Smooth muscle cell (in vitro differentiated cells): ENCODE measurements at regions not wholly inside any gene's neighbourhood (a gene's known extent, or its start where the extent isn't known, plus 50 kb on each side); places are given as distances from the start of the nearest gene placed in this dataset.
A peak's percentile ranks its signal among the peaks of the same experiment; 100 is the strongest.

Experiments
- DNase-seq: peaks from one replicate; lab custom pipeline; 2025; ENCODE audit not compliant: unreplicated experiment; lab: John Stamatoyannopoulos, UW
- H2AFZ ChIP-seq: fragments of 200-600 bp; sonication (generic); 2 replicates; pipeline ENCODE4 v1.6.0; 2016; ENCODE audit warnings: antibody characterized with exemption, low read depth, mild to moderate bottlenecking
- H3F3A ChIP-seq: fragments of 200-600 bp; sonication (generic); 2 replicates; pipeline ENCODE4 v1.6.0; 2017; ENCODE audit warnings: antibody characterized with exemption, low read depth
- H3K27ac ChIP-seq: fragments of 200-600 bp; sonication (generic); 2 replicates; pipeline ENCODE4 v1.5.1; 2016; ENCODE audit warnings: low read depth, mild to moderate bottlenecking
- H3K27me3 ChIP-seq: fragments of 200-600 bp; sonication (generic); 2 replicates; pipeline ENCODE4 v1.6.1; 2016; ENCODE audit warnings: low read depth, mild to moderate bottlenecking
- H3K36me3 ChIP-seq: fragments of 200-600 bp; sonication (generic); 2 replicates; pipeline ENCODE4 v1.5.1; 2016; ENCODE audit warnings: low read depth
- H3K4me1 ChIP-seq: fragments of 200-600 bp; sonication (generic); 2 replicates; pipeline ENCODE4 v1.5.1; 2016; ENCODE audit warnings: low read depth
- H3K4me2 ChIP-seq: fragments of 200-600 bp; sonication (generic); 2 replicates; pipeline ENCODE4 v1.6.0; 2016; ENCODE audit warnings: mild to moderate bottlenecking
- H3K4me3 ChIP-seq: fragments of 200-600 bp; sonication (generic); 2 replicates; pipeline ENCODE4 v1.5.1; 2016; ENCODE audit warnings: mild to moderate bottlenecking
- H3K79me2 ChIP-seq: fragments of 200-600 bp; sonication (generic); 2 replicates; pipeline ENCODE4 v1.6.0; 2016; ENCODE audit warnings: low read depth, mild to moderate bottlenecking
- H3K9ac ChIP-seq: fragments of 200-600 bp; sonication (generic); 2 replicates; pipeline ENCODE4 v1.6.0; 2016; ENCODE audit warnings: low read depth
- H3K9me3 ChIP-seq: fragments of 200-600 bp; sonication (generic); replicated peaks from 2 replicates; pipeline ENCODE4 v1.5.1; 2016; ENCODE audit warnings: low read depth
- H4K20me1 ChIP-seq: fragments of 200-600 bp; sonication (generic); 2 replicates; pipeline ENCODE4 v1.6.0; 2016; ENCODE audit warnings: low read depth
- WGBS: methylation state at CpG from one replicate; pipeline ENCODE4 v1.1.7; 2016; ENCODE audit warnings: low lambda C conversion rate; 5-methylcytosine and 5-hydroxymethylcytosine counted together
- TF ChIP-seq, protein P1 (sequence below): fragments of 200-600 bp; sonication (generic); IDR thresholded peaks from 2 replicates; pipeline ENCODE4 v1.5.1; 2017; ENCODE audit warnings: borderline replicate concordance, mild to moderate bottlenecking, antibody characterized with exemption; ENCODE audit not compliant: insufficient read depth, poor library complexity, severe bottlenecking

DNA sequence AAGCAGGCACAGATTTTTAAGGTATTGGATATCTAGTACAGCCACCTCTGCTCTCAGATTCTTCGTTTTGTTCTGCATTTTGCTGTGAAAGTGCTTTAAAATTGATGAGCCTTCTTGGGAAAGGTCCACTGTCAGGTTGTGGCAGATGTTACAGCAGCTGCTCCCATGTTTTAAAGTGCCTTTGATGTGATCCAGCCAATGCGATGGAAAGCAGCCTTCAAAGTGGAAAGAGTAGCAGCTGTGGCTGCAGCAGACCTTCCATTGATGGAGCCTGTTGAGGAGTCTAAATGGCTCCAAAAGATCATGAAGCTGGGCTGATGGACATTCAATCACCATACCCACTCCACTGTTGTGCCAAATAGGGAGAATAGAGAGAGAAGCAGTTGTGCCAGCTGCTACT, 816.9 kb downstream of the PLA2G4A start:
- H3K4me3 ChIP-seq = no peak overlapping the region
- H2AFZ ChIP-seq = no peak overlapping the region

DNA sequence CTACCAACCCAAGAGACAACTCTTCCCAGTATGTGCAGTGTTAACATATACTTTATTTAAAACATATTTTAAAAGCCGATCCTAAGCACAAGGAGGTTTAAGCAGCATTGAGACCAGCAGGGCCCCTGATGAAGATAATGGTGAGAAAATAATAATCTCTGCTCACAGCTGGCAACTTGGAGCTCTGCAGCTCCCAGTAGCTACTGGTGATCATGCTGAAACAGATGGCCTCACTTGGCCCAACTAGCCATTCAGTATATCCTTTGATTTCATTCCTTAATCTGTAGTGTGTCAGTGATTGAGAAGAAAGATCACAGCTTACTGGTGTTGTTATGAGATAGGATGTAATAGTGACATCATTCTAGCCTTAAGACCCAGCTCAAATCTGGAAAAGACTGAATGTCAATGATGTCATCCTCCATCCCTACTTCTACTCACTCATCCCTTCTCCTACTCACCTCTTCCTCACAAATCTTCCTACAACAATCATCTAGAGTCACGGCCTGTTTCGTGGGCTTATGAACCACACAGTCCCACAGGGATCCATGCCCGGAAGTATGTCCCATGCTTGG, 817.9 kb downstream of the PLA2G4A start:
- Histone ChIP-seq H3K4me1 (no peaks in the 10 kb centered on the region), H3K4me3 (no peak overlapping the region), H3K79me2 (peaks cover 20% of the 10 kb centered on the region), H3F3A (no peaks in the 10 kb centered on the region), H3K9ac (no peak overlapping the region), H3K27me3 (no peaks in the 10 kb centered on the region), H3K9me3 (no peaks in the 10 kb centered on the region), H3K27ac (no peak overlapping the region), H3K36me3 (no peaks in the 10 kb centered on the region), H2AFZ (no peak overlapping the region), H4K20me1 (no peaks in the 10 kb centered on the region), H3K4me2 (no peak overlapping the region)
- no peak for DNase-seq
- TF ChIP-seq, protein P1, sequence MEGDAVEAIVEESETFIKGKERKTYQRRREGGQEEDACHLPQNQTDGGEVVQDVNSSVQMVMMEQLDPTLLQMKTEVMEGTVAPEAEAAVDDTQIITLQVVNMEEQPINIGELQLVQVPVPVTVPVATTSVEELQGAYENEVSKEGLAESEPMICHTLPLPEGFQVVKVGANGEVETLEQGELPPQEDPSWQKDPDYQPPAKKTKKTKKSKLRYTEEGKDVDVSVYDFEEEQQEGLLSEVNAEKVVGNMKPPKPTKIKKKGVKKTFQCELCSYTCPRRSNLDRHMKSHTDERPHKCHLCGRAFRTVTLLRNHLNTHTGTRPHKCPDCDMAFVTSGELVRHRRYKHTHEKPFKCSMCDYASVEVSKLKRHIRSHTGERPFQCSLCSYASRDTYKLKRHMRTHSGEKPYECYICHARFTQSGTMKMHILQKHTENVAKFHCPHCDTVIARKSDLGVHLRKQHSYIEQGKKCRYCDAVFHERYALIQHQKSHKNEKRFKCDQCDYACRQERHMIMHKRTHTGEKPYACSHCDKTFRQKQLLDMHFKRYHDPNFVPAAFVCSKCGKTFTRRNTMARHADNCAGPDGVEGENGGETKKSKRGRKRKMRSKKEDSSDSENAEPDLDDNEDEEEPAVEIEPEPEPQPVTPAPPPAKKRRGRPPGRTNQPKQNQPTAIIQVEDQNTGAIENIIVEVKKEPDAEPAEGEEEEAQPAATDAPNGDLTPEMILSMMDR = no peak
- 89% methylated on average over 4 of the region's 4 CpGs for WGBS

More for the DNA sequence above, 816.9 kb downstream of the PLA2G4A start:
- Histone ChIP-seq H3K4me1 (no peaks in the 10 kb centered on the region), H3F3A (no peaks in the 10 kb centered on the region), H3K79me2 (peaks cover 20% of the 10 kb centered on the region), H3K9me3 (no peaks in the 10 kb centered on the region), H3K9ac (no peak overlapping the region), H3K36me3 (no peaks in the 10 kb centered on the region), H3K27ac (no peak overlapping the region), H3K4me2 (no peak overlapping the region), H3K27me3 (no peaks in the 10 kb centered on the region), H4K20me1 (no peaks in the 10 kb centered on the region)
- WGBS = 97% methylated on average over 2 of the region's 2 CpGs
- DNase-seq = no peak
- TF ChIP-seq, protein P1 = no peak

DNA sequence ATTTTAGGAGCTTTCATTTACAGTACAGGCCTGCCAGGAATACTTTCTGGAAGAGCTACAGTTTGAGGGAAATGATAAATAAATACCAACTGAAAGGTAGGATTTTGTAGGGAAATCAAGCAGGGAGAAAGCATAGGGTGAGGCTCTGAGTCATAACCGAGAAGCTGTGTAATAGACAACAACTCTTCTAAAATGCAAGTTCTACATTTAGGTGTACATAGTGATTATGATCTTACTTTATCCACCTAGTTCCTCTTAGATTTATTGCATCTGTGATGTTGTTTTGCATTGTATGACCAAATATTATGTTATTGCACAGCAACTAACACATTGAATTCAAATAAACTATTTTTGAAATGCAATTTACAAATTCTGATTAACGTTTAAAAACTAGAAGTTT, 819.3 kb downstream of the PLA2G4A start:
- peak overlapping the region; percentile 60 for H2AFZ ChIP-seq
- H3K4me2 ChIP-seq = no peak overlapping the region

More for the DNA sequence above, 819.3 kb downstream of the PLA2G4A start:
- H3K27ac ChIP-seq = no peak overlapping the region
- WGBS = 87% methylated on average over 2 of the region's 2 CpGs
- H3K4me1 ChIP-seq = no peaks in the 10 kb centered on the region
- H3K4me3 ChIP-seq = no peak overlapping the region
- TF ChIP-seq, protein P1 = no peak
- H4K20me1 ChIP-seq = no peaks in the 10 kb centered on the region
- peaks cover 15% of the 10 kb centered on the region for H3K79me2 ChIP-seq
- DNase-seq = no peak
- H3F3A ChIP-seq = no peaks in the 10 kb centered on the region
- H3K27me3 ChIP-seq = no peaks in the 10 kb centered on the region
- H3K36me3 ChIP-seq = no peaks in the 10 kb centered on the region
- H3K9me3 ChIP-seq = no peaks in the 10 kb centered on the region
- H3K9ac ChIP-seq = no peak overlapping the region
